ENCODE measurements at regions not wholly inside any gene's neighbourhood (a gene's known extent, or its start where the extent isn't known, plus 50 kb on each side); places are given as distances from the start of the nearest gene placed in this dataset.
"Not testable (repeated sequence)": the region's sequence is repeated elsewhere in the genome, so short reads cannot be mapped to it uniquely, and the experiment has no call there.

GRCh38 chr4:31022702-31023101 is 302.5 kb downstream of the PCDH7 start:
- no peak for DNase-seq

- no peak for DNase-seq
These were observed 302.9 kb downstream of the PCDH7 start for GRCh38 chr4:31023109-31023508.

GRCh38 chr4:31023742-31024141 is 303.6 kb downstream of the PCDH7 start:
- no peak for DNase-seq

- not testable (repeated sequence) for DNase-seq
These were observed 304.6 kb downstream of the PCDH7 start for GRCh38 chr4:31024781-31025180.

GRCh38 chr4:31026256-31026655 is 306.1 kb downstream of the PCDH7 start:
- no peak for DNase-seq

GRCh38 chr4:31034550-31034949 is 314.4 kb downstream of the PCDH7 start:
- DNase-seq, result no peak

- no peak for DNase-seq
These were observed 315.6 kb downstream of the PCDH7 start for GRCh38 chr4:31035761-31036160.

GRCh38 chr4:31037703-31038102 is 317.5 kb downstream of the PCDH7 start:
- DNase-seq, result no peak

- DNase-seq, result no peak
These were observed 319.2 kb downstream of the PCDH7 start for GRCh38 chr4:31039382-31039781.

- DNase-seq, result no peak
These were observed 319.9 kb downstream of the PCDH7 start for GRCh38 chr4:31040106-31040505.

- DNase-seq, result no peak
These were observed 321.2 kb downstream of the PCDH7 start for GRCh38 chr4:31041385-31041784.

- DNase-seq, result no peak
These were observed 321.7 kb downstream of the PCDH7 start for GRCh38 chr4:31041853-31042252.

GRCh38 chr4:31043382-31044062 is 323.4 kb downstream of the PCDH7 start:
- DNase-seq, result no peak

GRCh38 chr4:31045151-31045550 is 325.0 kb downstream of the PCDH7 start:
- no peak for DNase-seq

- DNase-seq, result peak; percentile 63
These were observed 325.7 kb downstream of the PCDH7 start for GRCh38 chr4:31045724-31046318.

- no peak for DNase-seq
These were observed 331.0 kb downstream of the PCDH7 start for GRCh38 chr4:31051151-31051550.

GRCh38 chr4:31051565-31051964 is 331.4 kb downstream of the PCDH7 start:
- no peak for DNase-seq

GRCh38 chr4:31052519-31052918 is 332.4 kb downstream of the PCDH7 start:
- no peak for DNase-seq

- DNase-seq, result no peak
These were observed 333.3 kb downstream of the PCDH7 start for GRCh38 chr4:31053451-31053850.

- DNase-seq, result no peak
These were observed 334.1 kb downstream of the PCDH7 start for GRCh38 chr4:31054295-31054694.

- no peak for DNase-seq
These were observed 338.5 kb downstream of the PCDH7 start for GRCh38 chr4:31058656-31059055.

- DNase-seq, result peak; percentile 57
These were observed 339.8 kb downstream of the PCDH7 start for GRCh38 chr4:31059753-31060522.

- no peak for DNase-seq
These were observed 344.9 kb downstream of the PCDH7 start for GRCh38 chr4:31065086-31065485.

Data from COR-L47 (cell line).